Heart right ventricle (tissue), 16 donors: ENCODE measurements at regions not wholly inside any gene's neighbourhood (a gene's known extent, or its start where the extent isn't known, plus 50 kb on each side); places are given as distances from the start of the nearest gene placed in this dataset.

Experiments
- ATAC-seq, 8 donors: fragments of 200-7000 bp; cut with Tn5 transposase; one replicate each; pipeline ENCODE4 v1.9.1; 2020; ENCODE audit warnings: mild to moderate bottlenecking in 8 of 8, moderate library complexity in 8 of 8, moderate number of reproducible peaks in 1 of 8
- DNase-seq, 2 donors: peaks; one replicate each; pipeline ENCODE4 v3.0.0-alpha.2; 2020
- H3K27ac ChIP-seq, 10 donors: fragments of 200-600 bp; sonication (generic) in 2 of 10; one replicate each; pipeline versions ENCODE4 v1.5.0 to v1.8.0; 2020 to 2022; ENCODE audit warnings: mild to moderate bottlenecking in 3 of 10
- H3K27me3 ChIP-seq, 7 donors: fragments of 200-600 bp; one replicate each; pipeline ENCODE4 v1.8.0; 2021 to 2022; ENCODE audit warnings: mild to moderate bottlenecking in 2 of 7
- H3K36me3 ChIP-seq, 9 donors: fragments of 200-600 bp; sonication (generic) in 1 of 9; one replicate each; pipeline versions ENCODE4 v1.5.0 to v1.8.0; 2020 to 2022; ENCODE audit warnings: mild to moderate bottlenecking in 2 of 9
- H3K4me1 ChIP-seq, 9 donors: fragments of 200-600 bp; sonication (generic) in 1 of 9; one replicate each; pipeline versions ENCODE4 v1.5.0 to v1.8.0; 2020 to 2022; ENCODE audit warnings: mild to moderate bottlenecking in 4 of 9
- H3K4me3 ChIP-seq, 10 donors: fragments of 200-600 bp; sonication (generic) in 2 of 10; one replicate each; pipeline versions ENCODE4 v1.5.0 to v1.8.0; 2020 to 2022; ENCODE audit warnings: mild to moderate bottlenecking in 7 of 10, moderate library complexity in 2 of 10
- H3K9me3 ChIP-seq, 11 donors: fragments of 200-600 bp in 10 of 11; sonication (generic) in 2 of 11; one replicate each; pipeline versions ENCODE4 v1.5.0 to v1.8.0; 2013 to 2022; ENCODE audit warnings: mild to moderate bottlenecking in 2 of 11, control low read depth in 1 of 11, moderate library complexity in 1 of 11
- CTCF ChIP-seq, 9 donors: fragments of 200-600 bp; sonication (generic) in 2 of 9; IDR thresholded peaks; one replicate each; pipeline versions ENCODE4 v1.5.0 to v1.8.0; 2021 to 2022; ENCODE audit warnings: antibody characterized with exemption in 9 of 9, mild to moderate bottlenecking in 5 of 9, moderate library complexity in 1 of 9
- WGBS, 2 donors: extraction: QIAGEN DNeasy Blood & Tissue Kit; methylation state at CpG; one replicate each; pipeline ENCODE4 v1.1.7; 2013; ENCODE audit warnings: inconsistent platforms in 1 of 2; 5-methylcytosine and 5-hydroxymethylcytosine counted together
- intact Hi-C, 10 donors: fragments of 100-400 bp; cut with DNase I; formaldehyde crosslinking; loops; one replicate each; pipeline versions ENCODE4 v1.11.1 to v1.14.2; 2022
- donor health status: Arrhythmogenic right ventricular cardiomyopathy.
- donor health status: ischemic (EF 13 %, LVEDD 7.1; RV severe dilation, severe dysfunction).
- donor health status: healthy with polysubstance abuse.
- donor health status: DM: no; HTN: yes; CAD: no.
- donor health status: DM: no; HTN: no; CAD: no.
- donor health status: ischemic (EF 25% LVEDD 6.9; RV normal size, moderate dysfunction).
- donor health status: ischemic (EF 25% LVEDD 5.7; RV mildly dilated, moderate dysfunction).
- donor health status: healthy.
- donor health status: DM: yes; HTN: yes; CAD: no.
- donor health status: Ischemic cardiomyopathy.
- donor health status: ischemic (EF 35%, LVEDD 5.7; RV mildly dilated, moderate dysfunction).
- donor health status: nonischemic (EF 11% LVEDD 7.7; RV severe dilation, severe dysfunction).
- donor health status: DM: yes; HTN: yes; CAD: no.
- donor health status: PGD.
- donor health status: ischemic (EF 29% LVEDD 5.4; RV normal size, mild dysfunction).
- donor health status: nonischemic (EF 23%, LVEDD 6.1; RV moderate dilation, normal function).

- Histone ChIP-seq H3K27ac (no peak overlapping the region), H3K27me3 (no peaks in the 10 kb centered on the region), H3K4me1 (no peaks in the 10 kb centered on the region), H3K9me3 (no peaks in the 10 kb centered on the region), H3K4me3 (no peak overlapping the region), H3K36me3 (no peaks in the 10 kb centered on the region)
- ATAC-seq (no peak), DNase-seq (no peak)
- 88 to 91% methylated on average over 3 of the region's 3 CpGs for WGBS, 2 donors
- no peak for TF ChIP-seq CTCF (IDR thresholded peaks at IDR 0.05)
- intact Hi-C loops, result no loop called here
Measured at GRCh38 chr6:141843178-141843834, 289.4 kb upstream of the GJE1 start.

GRCh38 chr6:141833001-141833655, 299.6 kb upstream of the GJE1 start:
- no peaks in the 10 kb centered on the region for H3K4me1 ChIP-seq
- no peaks in the 10 kb centered on the region for H3K9me3 ChIP-seq
- H3K27ac ChIP-seq, result no peak overlapping the region
- 67 to 68% methylated on average over 7 of the region's 7 CpGs for WGBS, 2 donors
- DNase-seq (no peak), ATAC-seq (no peak)
- no peak overlapping the region for H3K4me3 ChIP-seq
- H3K36me3 ChIP-seq, result no peaks in the 10 kb centered on the region
- TF ChIP-seq CTCF (IDR thresholded peaks at IDR 0.05), result no peak
- intact Hi-C loops, result no loop called here
- no peaks in the 10 kb centered on the region for H3K27me3 ChIP-seq

- Histone ChIP-seq H3K4me1 (no peaks in the 10 kb centered on the region), H3K9me3 (no peaks in the 10 kb centered on the region), H3K27ac (no peak overlapping the region), H3K36me3 (no peaks in the 10 kb centered on the region), H3K27me3 (no peaks in the 10 kb centered on the region), H3K4me3 (no peak overlapping the region)
- WGBS, 2 donors, result 65 to 73% methylated on average over 1 of the region's 1 CpG
- intact Hi-C loops, result no loop called here
- TF ChIP-seq CTCF (IDR thresholded peaks at IDR 0.05), result no peak
- DNase-seq, result no peak
- no peak for ATAC-seq
Measured at GRCh38 chr6:141830530-141830929, 302.2 kb upstream of the GJE1 start.

GRCh38 chr6:141829566-141830360, 303.0 kb upstream of the GJE1 start:
- intact Hi-C loops, result no loop called here
- Histone ChIP-seq H3K36me3 (no peaks in the 10 kb centered on the region), H3K4me3 (no peak overlapping the region), H3K4me1 (no peaks in the 10 kb centered on the region), H3K9me3 (peaks cover 0 to 4% (median 0%) of the 10 kb centered on the region in 11 donors), H3K27me3 (no peaks in the 10 kb centered on the region), H3K27ac (no peak overlapping the region)
- DNase-seq (no peak), ATAC-seq (no peak)
- no peak for TF ChIP-seq CTCF (IDR thresholded peaks at IDR 0.05)
- WGBS, 2 donors, result 70 to 71% methylated on average over 4 of the region's 4 CpGs
